HG03060 (cell line): ENCODE measurements at regions not wholly inside any gene's neighbourhood (a gene's known extent, or its start where the extent isn't known, plus 50 kb on each side); places are given as distances from the start of the nearest gene placed in this dataset.
"Not testable (repeated sequence)": the region's sequence is repeated elsewhere in the genome, so short reads cannot be mapped to it uniquely, and the experiment has no call there.

Experiments used
- ATAC-seq: cut with Tn5 transposase; IDR thresholded peaks from one replicate; pipeline ENCODE4 v1.9.1; 2021; ENCODE audit warnings: low read depth, moderate number of reproducible peaks; ENCODE audit not compliant: unreplicated experiment

- ATAC-seq: no peak
Observed at GRCh38 chrX:113399506-113400192, 559.0 kb upstream of the AMOT start.

GRCh38 chrX:113392355-113392754 lies 551.7 kb upstream of the AMOT start:
- ATAC-seq: no peak

GRCh38 chrX:113391875-113392274 lies 551.2 kb upstream of the AMOT start:
- no peak for ATAC-seq

- ATAC-seq: no peak
Observed at GRCh38 chrX:113390531-113390930, 549.9 kb upstream of the AMOT start.

- no peak for ATAC-seq
Observed at GRCh38 chrX:113389846-113390245, 549.2 kb upstream of the AMOT start.

- ATAC-seq: no peak
Observed at GRCh38 chrX:113384628-113385027, 544.0 kb upstream of the AMOT start.

GRCh38 chrX:113373421-113373820 lies 532.8 kb upstream of the AMOT start:
- not testable (repeated sequence) for ATAC-seq

GRCh38 chrX:113370006-113370405 lies 529.4 kb upstream of the AMOT start:
- no peak for ATAC-seq

- no peak for ATAC-seq
Observed at GRCh38 chrX:113369056-113369455, 528.4 kb upstream of the AMOT start.

- no peak for ATAC-seq
Observed at GRCh38 chrX:113353134-113353533, 512.5 kb upstream of the AMOT start.

- ATAC-seq: no peak
Observed at GRCh38 chrX:113330416-113330815, 489.8 kb upstream of the AMOT start.

GRCh38 chrX:113315927-113316326 lies 475.3 kb upstream of the AMOT start:
- ATAC-seq: no peak

GRCh38 chrX:113305496-113305895 lies 464.9 kb upstream of the AMOT start:
- no peak for ATAC-seq

- ATAC-seq: no peak
Observed at GRCh38 chrX:113300580-113300979, 459.9 kb upstream of the AMOT start.

GRCh38 chrX:113297437-113297836 lies 456.8 kb upstream of the AMOT start:
- no peak for ATAC-seq

GRCh38 chrX:113289503-113289902 lies 448.9 kb upstream of the AMOT start:
- ATAC-seq: no peak

GRCh38 chrX:113287761-113288160 lies 447.1 kb upstream of the AMOT start:
- no peak for ATAC-seq

- ATAC-seq: no peak
Observed at GRCh38 chrX:113275804-113276203, 435.2 kb upstream of the AMOT start.

GRCh38 chrX:113274791-113275190 lies 434.2 kb upstream of the AMOT start:
- ATAC-seq: no peak

GRCh38 chrX:113274345-113274744 lies 433.7 kb upstream of the AMOT start:
- ATAC-seq: no peak

GRCh38 chrX:113269203-113269602 lies 428.6 kb upstream of the AMOT start:
- no peak for ATAC-seq

GRCh38 chrX:113260474-113260873 lies 419.8 kb upstream of the AMOT start:
- ATAC-seq: no peak

- ATAC-seq: no peak
Observed at GRCh38 chrX:113222305-113222704, 381.7 kb upstream of the AMOT start.
